WTC11 (cell line): ENCODE measurements at regions not wholly inside any gene's neighbourhood (a gene's known extent, or its start where the extent isn't known, plus 50 kb on each side); places are given as distances from the start of the nearest gene placed in this dataset.

Experiments
- ATAC-seq: fragments of 200-7000 bp; cut with Tn5 transposase; 2 replicates; pipeline ENCODE4 v1.10.0; 2021; ENCODE audit warnings: mild to moderate bottlenecking, moderate library complexity
- CTCF ChIA-PET: fragments of 300-600 bp; sonication (Branson Sonifier 250); formaldehyde crosslinking; loops from one replicate; lab custom pipeline; 2021; ENCODE audit warnings: antibody characterized with exemption; lab: Charles Lee
- POLR2A ChIA-PET: fragments of 350-600 bp; sonication (Branson Sonifier 250); formaldehyde crosslinking; loops from one replicate; lab custom pipeline; 2021; ENCODE audit warnings: antibody characterized with exemption; lab: Charles Lee
- DNase-seq: peaks from one replicate; pipeline ENCODE4 v3.0.0; 2021; ENCODE audit warnings: low spot score
- H3K27ac Mint-ChIP-seq: 2 replicates; pipeline ENCODE4 v1.8.0; 2021; ENCODE audit warnings: mixed read lengths
- H3K27me3 Mint-ChIP-seq: 2 replicates; pipeline ENCODE4 v1.8.0; 2021; ENCODE audit warnings: low read depth, mild to moderate bottlenecking, moderate library complexity, mixed read lengths
- H3K36me3 Mint-ChIP-seq: 2 replicates; pipeline ENCODE4 v1.8.0; 2021; ENCODE audit warnings: mixed read lengths
- H3K4me1 Mint-ChIP-seq: 2 replicates; pipeline ENCODE4 v1.8.0; 2022; ENCODE audit warnings: mixed read lengths
- H3K4me3 Mint-ChIP-seq: 2 replicates; pipeline ENCODE4 v1.8.0; 2021; ENCODE audit warnings: mild to moderate bottlenecking, moderate library complexity, mixed read lengths
- H3K9me3 Mint-ChIP-seq: 2 replicates; pipeline ENCODE4 v1.8.0; 2021; ENCODE audit warnings: mixed read lengths
- AFF4 ChIP-seq: sonication (generic); formaldehyde crosslinking; IDR thresholded peaks from 2 replicates; pipeline ENCODE4 v1.8.1; 2023; ENCODE audit warnings: mild to moderate bottlenecking, missing genetic modification reagents, borderline replicate concordance
- ATF2 ChIP-seq: sonication (generic); formaldehyde crosslinking; IDR thresholded peaks from 2 replicates; pipeline ENCODE4 v1.8.1; 2022; ENCODE audit warnings: low read depth, missing genetic modification reagents, borderline replicate concordance
- CREM ChIP-seq: sonication (generic); formaldehyde crosslinking; IDR thresholded peaks from 2 replicates; pipeline ENCODE4 v1.8.1; 2022; ENCODE audit warnings: mild to moderate bottlenecking, missing genetic modification reagents, moderate library complexity
- E2F1 ChIP-seq: sonication (generic); formaldehyde crosslinking; IDR thresholded peaks from 2 replicates; pipeline ENCODE4 v1.8.0; 2022; ENCODE audit warnings: mild to moderate bottlenecking, missing genetic modification reagents
- HMGXB4 ChIP-seq: sonication (generic); formaldehyde crosslinking; IDR thresholded peaks from 2 replicates; pipeline ENCODE4 v1.8.1; 2023; ENCODE audit warnings: mild to moderate bottlenecking, moderate library complexity, missing genetic modification reagents
- IRF1 ChIP-seq: sonication (generic); formaldehyde crosslinking; IDR thresholded peaks from 2 replicates; pipeline ENCODE4 v1.8.0; 2023; ENCODE audit warnings: missing genetic modification reagents
- NR3C1 ChIP-seq: sonication (generic); formaldehyde crosslinking; conservative IDR thresholded peaks from 2 replicates; pipeline ENCODE4 v1.8.1; 2023; ENCODE audit warnings: low read depth, mild to moderate bottlenecking, missing genetic modification reagents
- OVOL2 ChIP-seq: fragments of 250-450 bp; sonication (Bioruptor Pico); IDR thresholded peaks from 2 replicates; pipeline ENCODE4 v1.9.0; 2021; ENCODE audit warnings: mild to moderate bottlenecking, borderline replicate concordance
- PRRX2 ChIP-seq: fragments of 250-450 bp; sonication (Bioruptor Pico); IDR thresholded peaks from 2 replicates; pipeline ENCODE4 v1.8.0; 2021; ENCODE audit warnings: mild to moderate bottlenecking
- TEAD1 ChIP-seq: sonication (generic); formaldehyde crosslinking; IDR thresholded peaks from 2 replicates; pipeline ENCODE4 v1.8.0; 2022; ENCODE audit warnings: mild to moderate bottlenecking, missing genetic modification reagents
- USF1 ChIP-seq: sonication (generic); formaldehyde crosslinking; IDR thresholded peaks from 2 replicates; pipeline ENCODE4 v1.8.0; 2022; ENCODE audit warnings: mild to moderate bottlenecking, missing genetic modification reagents
- ZNF232 ChIP-seq: sonication (generic); formaldehyde crosslinking; IDR thresholded peaks from 2 replicates; pipeline ENCODE4 v1.8.0; 2022; ENCODE audit warnings: mild to moderate bottlenecking, missing genetic modification reagents
- ZNF263 ChIP-seq: sonication (generic); formaldehyde crosslinking; IDR thresholded peaks from 2 replicates; pipeline ENCODE4 v1.8.1; 2022; ENCODE audit warnings: low read depth, mild to moderate bottlenecking, moderate library complexity, missing genetic modification reagents
- TF ChIP-seq, protein P1 (sequence below): sonication (generic); formaldehyde crosslinking; IDR thresholded peaks from 2 replicates; pipeline ENCODE4 v1.8.0; 2022; ENCODE audit warnings: mild to moderate bottlenecking, missing genetic modification reagents
- TF ChIP-seq, protein P2 (sequence below): sonication (generic); formaldehyde crosslinking; IDR thresholded peaks from 2 replicates; pipeline ENCODE4 v1.8.1; 2023; ENCODE audit warnings: mild to moderate bottlenecking, missing genetic modification reagents, moderate library complexity

DNA sequence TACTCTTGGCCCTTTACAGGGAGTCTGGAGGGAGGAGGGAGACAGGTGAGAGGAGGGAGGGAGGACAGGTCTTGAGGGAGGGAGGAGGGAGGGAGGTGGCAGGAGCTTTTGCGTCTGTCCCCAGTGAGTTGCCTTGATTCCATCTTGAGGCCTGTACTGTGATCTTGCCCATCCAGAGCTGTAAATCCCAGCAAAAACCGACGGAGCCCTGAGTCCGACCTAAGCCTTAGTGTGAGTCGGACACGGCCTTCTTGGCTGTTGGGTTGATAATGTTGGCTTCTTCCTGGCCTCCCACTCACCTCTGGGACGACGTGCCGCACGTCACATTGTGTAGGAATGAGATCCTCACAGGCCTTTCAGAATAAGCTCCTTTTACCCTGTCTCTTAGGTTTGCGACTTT, 72.5 kb downstream of the RGS12 start:
- TF ChIP-seq NR3C1 (no peak), ZNF232 (CRISPR knock-in tag) (no peak), USF1 (CRISPR knock-in tag) (no peak), HMGXB4 (CRISPR knock-in tag) (no peak), ZNF263 (CRISPR knock-in tag) (peak; percentile 43; the same call in 1 of the 2 replicates), AFF4 (CRISPR knock-in tag) (no peak), CREM (CRISPR knock-in tag) (no peak)
- TF ChIP-seq, all 79 proteins: peak for 1
- no peaks in the 10 kb centered on the region for H3K36me3 Mint-ChIP-seq
- CTCF ChIA-PET, result interaction anchor here (0.8 to 2.2 kb wide), 4 partner anchors 19 to 149 kb away, joined by 4 to 19 read pairs (median 8); no protein-coding TSS in a partner anchor
- H3K9me3 Mint-ChIP-seq, result no peaks in the 10 kb centered on the region
- DNase-seq, result no peak
- no peak overlapping the region for H3K27ac Mint-ChIP-seq
- POLR2A ChIA-PET, result no interaction called here
- no peak overlapping the region for H3K4me3 Mint-ChIP-seq
- peaks cover 21% of the 10 kb centered on the region for H3K4me1 Mint-ChIP-seq
- peaks cover 9% of the 10 kb centered on the region for H3K27me3 Mint-ChIP-seq
- ATAC-seq, result no peak

GRCh38 chr4:3365871-3366842, 73.3 kb downstream of the RGS12 start:
- Mint-ChIP-seq H3K4me1 (peaks cover 29% of the 10 kb centered on the region), H3K27me3 (peaks cover 17% of the 10 kb centered on the region), H3K36me3 (no peaks in the 10 kb centered on the region), H3K9me3 (no peaks in the 10 kb centered on the region), H3K27ac (no peak overlapping the region), H3K4me3 (no peak overlapping the region)
- CTCF ChIA-PET, result interaction anchor here (0.6 to 2.2 kb wide), 15 partner anchors 12 to 1598 kb away, joined by 3 to 19 read pairs (median 4); partner anchors contain the start of gene HGFAC
- POLR2A ChIA-PET, result no interaction called here
- TF ChIP-seq OVOL2 (no peak), PRRX2 (no peak), TEAD1 (no peak), IRF1 (CRISPR knock-in tag) (no peak), E2F1 (no peak), ATF2 (CRISPR knock-in tag) (no peak)
- TF ChIP-seq, protein P1, sequence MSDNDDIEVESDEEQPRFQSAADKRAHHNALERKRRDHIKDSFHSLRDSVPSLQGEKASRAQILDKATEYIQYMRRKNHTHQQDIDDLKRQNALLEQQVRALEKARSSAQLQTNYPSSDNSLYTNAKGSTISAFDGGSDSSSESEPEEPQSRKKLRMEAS (CRISPR knock-in tag), result no peak
- TF ChIP-seq, protein P2, sequence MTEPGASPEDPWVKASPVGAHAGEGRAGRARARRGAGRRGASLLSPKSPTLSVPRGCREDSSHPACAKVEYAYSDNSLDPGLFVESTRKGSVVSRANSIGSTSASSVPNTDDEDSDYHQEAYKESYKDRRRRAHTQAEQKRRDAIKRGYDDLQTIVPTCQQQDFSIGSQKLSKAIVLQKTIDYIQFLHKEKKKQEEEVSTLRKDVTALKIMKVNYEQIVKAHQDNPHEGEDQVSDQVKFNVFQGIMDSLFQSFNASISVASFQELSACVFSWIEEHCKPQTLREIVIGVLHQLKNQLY (CRISPR knock-in tag), result no peak
- ATAC-seq (no peak), DNase-seq (no peak)
